Ammon's horn (tissue), 1 donor: ENCODE measurements at regions not wholly inside any gene's neighbourhood (a gene's known extent, or its start where the extent isn't known, plus 50 kb on each side); places are given as distances from the start of the nearest gene placed in this dataset.

Experiments
- DNase-seq: peaks from one replicate; pipeline ENCODE4 v3.0.0-alpha.2; 2016; ENCODE audit warnings: low spot score

DNA sequence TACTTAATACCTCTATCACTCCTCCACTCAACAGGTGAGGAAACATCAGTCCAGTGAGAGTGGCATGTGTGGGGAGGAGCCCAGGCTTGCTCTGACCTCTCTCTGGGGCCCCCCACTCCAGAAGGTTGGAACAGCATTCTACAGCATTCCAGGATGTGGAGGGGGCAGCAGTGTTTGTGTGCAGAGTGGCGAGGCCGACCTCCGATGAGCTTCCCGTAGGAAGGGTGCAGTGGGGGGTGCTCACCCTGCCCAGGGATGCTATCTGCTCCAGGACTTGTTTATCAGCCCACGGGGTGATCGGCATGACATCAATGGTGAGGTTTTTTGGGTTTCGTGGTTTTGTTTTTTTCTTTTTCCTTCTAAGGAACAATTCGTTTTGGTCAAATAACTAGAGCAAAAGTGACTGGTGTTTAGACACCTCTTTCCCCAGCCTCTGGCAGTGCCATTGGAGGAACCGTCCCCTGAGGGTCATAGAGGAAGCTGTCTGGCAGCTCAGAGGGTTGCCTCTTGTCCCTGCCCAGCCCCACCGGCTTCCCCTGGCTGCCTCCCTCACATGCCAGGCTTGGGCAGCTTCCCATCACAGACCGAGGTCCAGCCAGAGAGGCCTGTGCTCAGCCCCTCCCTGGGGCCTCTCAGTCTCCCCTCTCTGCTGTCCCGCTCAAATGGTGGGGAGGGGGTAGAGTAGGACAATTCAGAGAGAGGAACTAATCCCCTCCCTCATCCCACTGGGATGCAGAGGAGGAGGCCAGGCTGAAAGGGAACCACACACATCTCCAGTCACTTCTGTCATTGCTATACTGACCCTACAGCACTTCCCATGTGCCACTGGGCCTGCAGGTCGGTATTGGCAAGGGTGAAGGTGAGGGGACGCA, 96.5 kb downstream of the ZFP36L2 start:
- DNase-seq: peak; percentile 65

DNA sequence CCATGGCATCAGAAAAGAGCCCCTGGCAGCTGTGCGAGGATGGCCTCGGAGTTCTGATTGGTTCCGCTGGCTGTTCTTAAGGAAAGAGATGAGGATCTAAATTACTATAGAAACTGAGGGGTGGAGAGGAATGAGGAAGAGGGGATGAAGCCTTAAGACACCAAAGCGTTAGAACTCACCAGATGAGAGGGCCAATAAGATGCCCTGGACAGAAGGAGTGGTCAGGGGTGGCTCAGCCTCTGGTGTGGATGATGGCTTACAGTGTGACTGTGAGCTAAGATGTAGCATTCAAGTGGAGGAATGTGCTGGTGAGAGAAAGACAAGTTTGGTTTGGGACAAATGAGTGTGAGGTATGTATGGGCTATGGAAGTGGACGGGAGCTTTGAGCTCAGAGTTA, 97.8 kb downstream of the ZFP36L2 start:
- no peak for DNase-seq

- DNase-seq: no peak
These were observed 98.4 kb downstream of the ZFP36L2 start for GRCh38 chr2:43127941-43128558.

GRCh38 chr2:43127208-43127940, 99.0 kb downstream of the ZFP36L2 start:
- peak; percentile 73 for DNase-seq

GRCh38 chr2:43126817-43127207, 99.6 kb downstream of the ZFP36L2 start:
- DNase-seq: no peak

DNA sequence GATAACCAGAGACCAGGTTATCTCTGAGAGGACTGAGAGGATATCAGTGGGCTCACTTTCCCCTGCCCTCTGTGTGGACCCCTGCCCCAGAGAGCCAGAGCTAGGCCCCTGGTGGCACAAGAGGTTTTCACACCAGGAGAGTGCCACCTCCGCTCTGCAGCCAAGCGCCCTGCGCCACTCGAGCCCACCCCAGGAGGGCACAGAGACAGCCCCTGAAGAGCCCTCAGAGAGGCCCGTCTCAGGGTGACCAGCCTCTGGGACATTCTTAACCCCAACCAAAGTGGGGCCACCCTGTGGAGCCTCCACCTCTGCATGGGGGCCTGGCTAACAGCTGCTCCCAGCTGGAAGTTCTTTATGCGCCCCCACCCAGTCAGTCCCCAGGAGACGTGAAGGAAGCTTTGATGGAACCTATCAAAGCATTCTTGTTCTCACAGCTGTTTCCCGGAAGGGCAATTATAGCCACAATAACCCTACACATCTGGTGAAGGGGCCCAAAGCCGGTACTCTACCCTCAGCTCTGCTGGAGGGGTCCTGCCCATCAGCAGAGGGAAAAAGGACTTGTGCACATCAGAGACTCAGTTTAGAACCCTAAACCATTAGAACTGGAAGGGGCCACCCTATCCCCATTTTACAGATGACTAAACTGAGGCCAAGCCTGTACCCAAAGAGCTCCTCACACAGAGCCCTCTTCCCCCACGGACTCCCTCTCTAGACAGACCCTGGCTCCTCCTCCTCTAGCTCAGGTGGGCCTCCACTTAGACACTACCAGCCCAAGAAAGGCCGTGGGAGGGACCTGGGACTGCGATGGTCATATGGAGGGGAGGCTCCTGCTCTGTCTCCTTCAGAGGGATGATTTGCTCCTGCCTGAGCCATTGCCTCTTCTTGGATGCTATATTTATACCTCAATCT, 101.1 kb downstream of the ZFP36L2 start:
- DNase-seq: no peak

DNA sequence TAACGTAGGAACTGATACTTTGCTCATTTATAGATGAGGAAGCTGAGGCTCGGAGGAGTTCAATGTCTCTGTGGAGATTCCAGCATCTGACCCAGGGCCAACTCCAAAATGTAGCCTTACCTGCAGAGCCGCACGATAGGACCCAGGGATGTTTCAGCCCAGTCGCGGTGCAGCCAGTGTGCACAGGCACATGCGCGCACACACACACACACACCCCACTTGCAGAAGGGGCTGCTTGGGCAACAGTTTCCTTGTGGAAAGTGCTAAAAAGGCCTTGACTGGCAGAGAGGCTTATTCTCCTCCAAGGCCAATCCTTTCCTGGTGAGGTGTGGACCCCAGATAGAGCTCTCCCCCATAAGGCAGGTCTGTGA, 101.7 kb downstream of the ZFP36L2 start:
- DNase-seq: no peak

- DNase-seq: no peak
These were observed 102.3 kb downstream of the ZFP36L2 start for GRCh38 chr2:43123981-43124686.

- DNase-seq: no peak
These were observed 102.9 kb downstream of the ZFP36L2 start for GRCh38 chr2:43123486-43123885.

- DNase-seq: no peak
These were observed 103.4 kb downstream of the ZFP36L2 start for GRCh38 chr2:43123028-43123427.

- DNase-seq: no peak
These were observed 104.7 kb downstream of the ZFP36L2 start for GRCh38 chr2:43121580-43122314.

- no peak for DNase-seq
These were observed 107.1 kb downstream of the ZFP36L2 start for GRCh38 chr2:43119303-43119702.

- DNase-seq: no peak
These were observed 108.8 kb downstream of the ZFP36L2 start for GRCh38 chr2:43117521-43118143.

DNA sequence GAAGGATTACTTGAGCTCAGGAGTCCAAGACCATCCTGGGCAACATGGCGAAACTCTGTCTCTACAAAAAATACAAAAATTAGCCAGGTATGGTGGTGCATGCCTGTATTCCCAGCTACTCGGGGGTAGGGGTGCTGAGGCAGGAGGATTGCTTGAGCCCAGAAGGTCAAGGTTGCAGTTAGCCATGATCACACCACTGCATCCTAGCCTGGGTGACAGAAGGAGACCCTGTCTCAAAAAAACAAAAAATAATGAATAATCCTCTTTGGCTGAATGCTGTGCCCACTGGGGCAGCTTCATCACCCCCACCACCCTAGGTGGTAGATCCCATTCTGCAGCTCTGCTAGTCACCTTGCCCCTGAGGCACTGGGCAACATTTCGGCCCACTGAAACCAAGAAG, 109.4 kb downstream of the ZFP36L2 start:
- no peak for DNase-seq

- DNase-seq: no peak
These were observed 110.5 kb downstream of the ZFP36L2 start for GRCh38 chr2:43115881-43116280.

GRCh38 chr2:43114210-43114609, 112.2 kb downstream of the ZFP36L2 start:
- no peak for DNase-seq

- DNase-seq: no peak
These were observed 114.4 kb downstream of the ZFP36L2 start for GRCh38 chr2:43111788-43112554.

GRCh38 chr2:43110442-43110871, 115.9 kb downstream of the ZFP36L2 start:
- no peak for DNase-seq

GRCh38 chr2:43109261-43109743, 117.1 kb downstream of the ZFP36L2 start:
- peak; percentile 61 for DNase-seq
